GM12865 (cell line): ENCODE measurements at regions not wholly inside any gene's neighbourhood (a gene's known extent, or its start where the extent isn't known, plus 50 kb on each side); places are given as distances from the start of the nearest gene placed in this dataset.

Source experiments
- DNase-seq: peaks from one replicate; pipeline ENCODE4 v3.0.0; 2010; ENCODE audit warnings: low read depth
- H3K4me3 ChIP-seq: 2 replicates; pipeline ENCODE4 v1.5.1; 2011; ENCODE audit warnings: mild to moderate bottlenecking, low read depth, low read length, control low read depth
- CTCF ChIP-seq: IDR thresholded peaks from 2 replicates; pipeline ENCODE4 v1.5.1; 2011; ENCODE audit warnings: low read length, control low read depth, low read depth, inconsistent platforms; ENCODE audit not compliant: insufficient read depth; ENCODE audit errors: missing control alignments

DNA sequence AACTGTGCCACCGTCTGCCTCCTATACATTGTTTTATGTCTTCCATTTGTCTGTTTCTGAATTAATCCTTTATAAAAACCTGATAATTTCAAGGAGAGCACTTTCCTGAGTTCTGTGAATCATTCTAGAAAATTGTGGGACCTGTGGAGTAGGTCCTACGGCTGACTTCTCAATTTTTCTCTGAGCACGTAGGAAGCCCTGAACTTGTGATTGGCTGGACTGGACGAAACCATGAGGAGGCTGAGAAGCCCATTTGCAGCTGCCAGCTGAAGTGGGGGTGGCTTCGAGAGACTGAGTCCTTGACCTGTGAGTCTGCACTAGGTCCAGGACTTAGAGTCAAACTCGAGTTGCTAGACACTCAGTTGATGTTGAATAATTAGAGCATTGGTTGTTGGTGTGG lies 277.1 kb upstream of the NCAM2 start:
- DNase-seq = no peak
- H3K4me3 ChIP-seq = no peak overlapping the region
- TF ChIP-seq CTCF = no peak

- no peak for DNase-seq
- TF ChIP-seq CTCF = no peak
- H3K4me3 ChIP-seq = no peak overlapping the region
Measured at GRCh38 chr21:20728691-20729090, 269.5 kb upstream of the NCAM2 start.

GRCh38 chr21:20729376-20729775 lies 268.8 kb upstream of the NCAM2 start:
- TF ChIP-seq CTCF = no peak
- DNase-seq = no peak
- no peak overlapping the region for H3K4me3 ChIP-seq

DNA sequence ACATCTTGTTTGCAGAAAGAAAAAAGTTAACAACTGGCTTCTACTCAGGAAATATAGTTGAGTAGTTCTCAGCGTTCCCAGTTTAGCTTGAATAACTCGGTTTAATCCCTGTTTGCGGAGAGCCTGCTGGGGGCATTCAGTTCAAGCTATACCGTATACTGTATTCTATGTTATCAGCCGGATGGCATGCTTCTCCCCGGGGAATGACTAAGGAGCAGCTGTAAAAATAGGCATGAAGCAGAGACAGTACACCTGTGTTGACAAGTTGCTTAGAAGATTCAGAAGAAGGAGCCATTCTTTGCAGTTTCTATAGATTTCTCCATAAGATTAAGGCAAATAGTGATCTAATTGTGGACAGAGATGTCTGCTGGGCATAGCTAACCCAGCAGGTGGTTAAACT lies 267.8 kb upstream of the NCAM2 start:
- DNase-seq = no peak
- TF ChIP-seq CTCF = no peak
- no peak overlapping the region for H3K4me3 ChIP-seq

DNA sequence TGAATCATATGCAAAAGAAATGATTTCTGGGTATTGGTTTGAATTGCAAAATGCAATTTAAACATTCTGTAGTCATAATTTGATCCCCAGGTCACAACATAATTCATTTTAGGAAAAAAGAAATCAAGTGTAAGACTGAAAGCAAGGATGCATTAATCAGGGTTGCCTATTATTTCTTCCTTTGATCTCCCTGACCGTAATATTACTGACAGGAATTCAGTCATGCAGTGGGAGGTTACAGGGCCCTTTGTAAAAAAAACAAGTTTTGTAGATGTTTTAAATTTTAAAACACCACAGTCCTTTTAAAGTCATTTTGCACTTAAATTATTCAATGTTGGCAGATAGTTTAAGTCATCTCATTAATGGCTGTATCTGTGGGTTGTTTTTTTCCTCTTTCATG lies 263.0 kb upstream of the NCAM2 start:
- TF ChIP-seq CTCF = no peak
- no peak for DNase-seq
- H3K4me3 ChIP-seq = no peak overlapping the region

DNA sequence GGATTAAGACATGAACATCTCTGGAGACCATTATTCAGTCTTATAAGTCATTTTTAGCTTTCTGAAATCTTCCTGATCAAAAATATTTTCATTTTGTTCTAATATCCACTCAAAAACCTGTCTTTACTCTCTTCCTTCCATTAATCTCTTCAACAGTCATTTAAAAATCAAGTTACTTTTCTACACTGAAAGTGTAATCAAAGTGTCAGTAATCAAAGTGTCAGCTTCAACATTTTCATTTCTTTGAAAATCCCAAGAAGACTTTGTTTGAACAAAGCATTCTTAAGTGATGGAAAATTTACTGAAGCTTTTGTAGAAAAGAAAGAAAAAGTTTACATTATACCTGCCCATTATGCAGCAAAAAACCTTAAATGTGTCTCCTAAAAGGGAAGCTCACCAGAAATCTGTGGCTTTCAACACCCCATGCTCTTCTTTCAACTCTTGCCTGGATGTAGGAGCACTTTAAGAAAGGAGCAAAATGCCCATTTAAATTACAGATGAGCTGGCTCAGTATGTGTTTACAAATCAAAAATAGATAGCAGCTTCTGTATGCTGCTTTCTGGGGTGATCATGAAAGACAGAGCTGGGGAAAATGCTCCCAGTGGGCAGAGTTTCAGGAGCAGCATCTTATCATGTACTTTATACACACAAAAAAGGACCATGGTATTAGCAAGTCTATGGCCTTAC lies 260.8 kb upstream of the NCAM2 start:
- DNase-seq = no peak
- H3K4me3 ChIP-seq = no peak overlapping the region
- TF ChIP-seq CTCF = no peak

GRCh38 chr21:20739421-20739820 lies 258.8 kb upstream of the NCAM2 start:
- H3K4me3 ChIP-seq = no peak overlapping the region
- TF ChIP-seq CTCF = no peak
- DNase-seq = peak; percentile 1
